HG03045 (cell line): ENCODE measurements at regions not wholly inside any gene's neighbourhood (a gene's known extent, or its start where the extent isn't known, plus 50 kb on each side); places are given as distances from the start of the nearest gene placed in this dataset.

Experiments
- ATAC-seq: cut with Tn5 transposase; IDR thresholded peaks from one replicate; pipeline ENCODE4 v1.9.1; 2021; ENCODE audit warnings: mild to moderate bottlenecking, moderate library complexity; ENCODE audit not compliant: unreplicated experiment

DNA sequence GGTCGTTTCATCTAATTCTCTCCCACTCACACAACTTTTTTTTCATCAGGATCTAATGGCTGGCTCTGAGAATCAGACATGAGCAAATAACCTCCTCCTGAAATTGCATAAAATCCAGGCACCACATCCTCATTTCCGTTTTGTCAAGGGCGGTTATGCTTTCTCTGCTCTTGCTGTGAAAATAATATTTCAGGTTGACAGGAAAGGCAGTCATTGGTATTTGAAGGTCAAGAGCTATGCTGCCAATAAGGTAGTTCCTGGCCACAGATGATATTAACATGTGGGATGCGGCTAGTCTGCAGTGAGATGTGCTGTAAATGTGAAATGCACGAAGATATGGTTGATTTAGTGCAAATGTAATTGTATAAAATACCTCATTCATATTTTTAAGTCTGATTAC, 870.2 kb upstream of the TMEM132C start:
- no peak for ATAC-seq

DNA sequence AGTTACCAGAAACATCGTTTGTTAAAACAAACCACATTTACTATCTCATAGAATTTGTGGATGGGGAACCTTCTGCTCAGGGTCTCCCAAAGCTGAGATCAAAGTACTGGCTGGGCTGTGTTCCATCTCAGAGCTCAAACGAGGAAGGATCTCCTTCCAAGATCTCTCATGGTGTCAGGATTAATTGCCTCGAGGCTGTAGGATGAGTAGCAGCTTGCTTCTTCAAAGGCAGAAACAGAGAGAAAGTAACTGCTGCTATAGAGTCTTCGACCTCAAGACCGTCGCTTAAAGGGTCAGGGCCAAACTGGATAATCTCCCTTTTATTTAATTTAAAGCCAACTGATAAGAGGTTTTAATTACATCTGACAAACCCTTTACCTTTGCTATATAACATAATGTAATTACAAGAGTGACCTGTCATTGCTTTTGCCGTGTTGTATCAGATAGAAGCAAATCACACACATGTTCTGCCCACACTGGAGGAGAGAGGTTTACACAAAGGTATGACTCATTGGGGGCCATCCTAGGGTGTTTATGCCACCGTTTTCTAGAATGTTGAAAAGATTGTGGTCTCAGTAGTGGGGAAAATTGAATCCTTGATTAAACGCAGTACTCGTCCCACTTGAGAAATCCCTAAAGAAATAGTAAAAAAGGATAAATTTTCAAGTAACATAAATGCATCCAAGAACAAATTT, 868.8 kb upstream of the TMEM132C start:
- no peak for ATAC-seq

DNA sequence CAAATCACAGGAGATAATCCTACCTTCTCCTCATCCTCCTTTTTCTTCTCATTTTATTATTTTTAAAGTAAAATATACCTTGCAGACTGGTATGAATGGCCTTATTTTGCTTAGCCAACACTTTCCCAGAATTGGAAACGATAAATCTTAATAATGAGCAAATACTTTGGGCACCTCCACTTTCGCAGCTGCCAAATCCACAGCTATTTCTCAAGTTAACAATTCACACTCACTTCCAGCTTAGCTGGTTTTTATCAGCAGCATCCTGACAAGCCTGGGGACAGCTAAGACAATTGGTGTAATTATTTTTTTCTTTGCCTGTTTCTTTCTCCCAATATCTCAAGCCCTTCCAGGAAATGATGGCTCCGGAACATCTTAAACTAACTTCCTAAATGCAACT, 867.5 kb upstream of the TMEM132C start:
- ATAC-seq = no peak

DNA sequence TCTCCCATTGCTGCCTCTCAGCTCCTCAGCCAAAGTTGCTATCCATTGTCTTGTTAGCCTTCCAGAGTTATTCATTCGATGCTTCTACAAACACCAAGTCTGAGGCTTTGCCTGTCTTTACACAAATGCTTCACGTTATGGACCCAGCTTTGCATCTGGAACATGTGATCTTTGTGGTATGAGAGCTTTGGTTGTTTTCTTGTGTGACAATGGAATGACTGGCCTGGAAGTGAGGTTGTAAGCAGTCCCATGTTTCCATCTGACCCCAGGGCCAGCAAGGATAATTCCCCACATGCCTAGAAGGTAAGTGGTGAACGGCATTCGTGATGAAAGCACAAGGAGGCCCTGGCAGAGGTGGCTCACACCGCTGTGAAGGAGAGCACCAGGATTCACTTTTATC, 866.7 kb upstream of the TMEM132C start:
- ATAC-seq = no peak

- no peak for ATAC-seq
Measured at GRCh38 chr12:127401005-127401404, 866.0 kb upstream of the TMEM132C start.

- ATAC-seq = no peak
Measured at GRCh38 chr12:127401536-127401935, 865.4 kb upstream of the TMEM132C start.

DNA sequence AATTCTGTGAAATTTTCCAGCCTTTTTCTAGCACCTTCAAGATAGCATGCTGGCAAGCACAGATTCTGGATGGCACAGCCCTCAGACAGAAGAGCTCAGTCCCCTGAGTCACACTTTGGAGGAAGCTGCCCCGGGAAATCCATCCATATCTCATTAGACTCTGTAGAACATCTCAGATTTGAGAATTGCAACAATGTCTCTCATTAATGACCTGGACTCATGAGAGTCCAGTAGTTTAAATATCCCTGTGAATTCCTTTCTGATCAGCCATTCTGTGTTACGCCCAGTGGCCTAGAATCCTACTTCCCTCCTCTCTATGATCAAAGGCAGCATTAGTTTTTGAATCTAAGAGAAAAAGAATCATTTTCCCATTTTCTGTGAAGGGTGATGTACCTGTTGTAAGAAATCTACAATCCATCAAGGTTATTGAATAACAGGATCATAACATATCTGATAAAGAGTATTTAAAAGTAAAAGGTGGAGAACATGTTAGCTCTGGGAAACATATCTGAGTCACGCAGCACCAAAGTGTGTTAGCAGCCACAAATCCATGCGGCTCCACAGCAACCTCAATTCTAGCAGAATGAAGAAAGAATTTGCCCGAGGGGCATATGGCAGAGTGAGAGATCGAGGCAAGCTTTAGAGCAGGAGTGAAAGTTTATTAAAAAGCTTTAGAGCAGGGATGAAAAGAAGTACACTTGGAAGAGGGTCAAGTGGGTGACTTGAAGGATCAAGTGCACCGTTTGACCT, 855.6 kb upstream of the TMEM132C start:
- ATAC-seq = no peak

DNA sequence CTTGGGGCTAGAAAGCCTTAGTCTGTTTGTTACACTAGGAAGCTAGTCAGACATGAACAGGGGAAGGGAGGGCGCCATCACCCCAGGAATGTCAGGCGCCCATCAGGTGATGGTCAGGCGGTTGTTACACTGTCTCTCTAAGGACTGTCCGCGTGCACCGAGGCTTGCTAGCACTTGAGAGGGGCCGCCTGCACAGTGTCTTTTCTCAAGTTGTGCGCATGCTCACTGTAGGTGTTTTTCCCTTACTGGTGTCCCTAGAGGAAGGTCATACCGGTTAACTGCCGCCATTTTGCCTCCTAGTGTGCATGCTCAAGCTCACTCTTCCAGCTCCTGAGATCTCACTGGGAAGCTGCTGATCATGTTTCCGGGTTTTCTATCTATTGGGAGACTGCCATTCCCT, 855.0 kb upstream of the TMEM132C start:
- ATAC-seq = no peak

GRCh38 chr12:127412866-127413265, 854.1 kb upstream of the TMEM132C start:
- ATAC-seq = no peak

DNA sequence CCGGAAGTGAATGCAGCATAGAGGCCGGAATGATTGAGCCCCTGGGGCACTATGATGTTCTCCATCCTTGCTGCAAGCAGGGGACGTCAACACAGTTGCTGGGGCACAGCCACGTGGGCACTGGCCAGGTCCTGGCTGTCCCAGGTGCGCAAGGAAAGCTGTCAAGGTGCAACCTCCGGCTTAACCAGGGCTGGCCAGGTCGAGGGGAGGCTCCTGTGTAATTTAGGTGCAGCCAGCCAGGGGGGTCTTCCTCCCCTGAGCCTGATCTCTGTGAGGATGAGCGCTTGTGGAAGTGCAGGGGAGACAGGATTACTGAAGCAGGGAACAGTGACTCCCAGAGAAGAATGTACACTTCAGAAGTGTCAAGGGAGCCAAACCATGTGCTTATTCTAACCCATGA, 852.8 kb upstream of the TMEM132C start:
- no peak for ATAC-seq

- no peak for ATAC-seq
Measured at GRCh38 chr12:127414636-127415035, 852.3 kb upstream of the TMEM132C start.

GRCh38 chr12:127416796-127417195, 850.2 kb upstream of the TMEM132C start:
- ATAC-seq = no peak

GRCh38 chr12:127419111-127419510, 847.9 kb upstream of the TMEM132C start:
- ATAC-seq = no peak

- no peak for ATAC-seq
Measured at GRCh38 chr12:127421614-127422013, 845.4 kb upstream of the TMEM132C start.

DNA sequence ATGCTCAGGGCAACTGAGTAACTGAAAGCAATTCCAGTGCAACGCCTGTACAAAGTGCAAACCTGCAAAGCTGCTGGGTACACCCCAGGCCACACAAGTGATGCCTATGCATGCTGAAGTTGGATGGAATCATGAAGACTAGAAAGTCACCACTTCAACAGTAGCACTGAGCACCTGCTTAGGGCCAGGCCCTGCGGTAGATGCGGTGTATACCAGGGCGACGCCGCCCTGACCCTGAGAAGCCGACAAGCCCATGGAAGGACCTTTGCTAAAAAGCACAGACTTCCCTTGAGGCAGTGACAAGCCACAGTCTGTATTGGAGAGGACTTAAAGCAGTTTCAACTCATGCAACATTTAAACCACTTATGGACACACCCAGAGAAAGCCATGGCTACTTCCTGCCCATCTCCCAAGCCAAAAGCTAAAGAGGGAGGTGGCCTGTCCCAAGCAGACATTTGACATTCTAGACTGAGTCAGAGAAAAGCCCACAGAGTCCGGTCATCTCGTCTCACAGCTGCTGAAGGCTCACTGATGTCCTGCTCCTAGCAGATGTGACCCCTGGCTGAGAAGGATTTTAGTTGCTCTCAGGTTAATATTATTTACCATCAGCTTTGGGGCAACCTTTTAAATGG, 843.9 kb upstream of the TMEM132C start:
- ATAC-seq = no peak

DNA sequence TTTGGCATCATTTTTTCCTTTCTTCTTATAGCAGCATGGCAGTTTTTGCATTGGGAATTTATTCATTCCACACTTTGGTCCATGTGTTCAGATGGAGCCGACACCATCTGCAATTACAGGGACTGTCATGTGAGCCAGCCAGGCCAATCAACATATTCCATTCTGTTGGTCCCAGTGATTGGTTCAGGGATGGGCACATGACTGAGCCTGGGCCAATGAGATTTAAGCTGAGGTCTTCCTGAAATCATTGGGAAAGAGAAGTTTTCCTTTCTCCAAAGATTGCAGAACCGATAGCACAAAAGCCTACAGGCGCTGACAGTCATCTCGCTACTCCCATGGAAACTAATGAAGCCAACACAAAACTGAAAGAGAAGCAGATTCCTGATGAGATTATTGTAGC, 841.5 kb upstream of the TMEM132C start:
- ATAC-seq = no peak

- ATAC-seq = no peak
Measured at GRCh38 chr12:127428420-127428819, 838.5 kb upstream of the TMEM132C start.

DNA sequence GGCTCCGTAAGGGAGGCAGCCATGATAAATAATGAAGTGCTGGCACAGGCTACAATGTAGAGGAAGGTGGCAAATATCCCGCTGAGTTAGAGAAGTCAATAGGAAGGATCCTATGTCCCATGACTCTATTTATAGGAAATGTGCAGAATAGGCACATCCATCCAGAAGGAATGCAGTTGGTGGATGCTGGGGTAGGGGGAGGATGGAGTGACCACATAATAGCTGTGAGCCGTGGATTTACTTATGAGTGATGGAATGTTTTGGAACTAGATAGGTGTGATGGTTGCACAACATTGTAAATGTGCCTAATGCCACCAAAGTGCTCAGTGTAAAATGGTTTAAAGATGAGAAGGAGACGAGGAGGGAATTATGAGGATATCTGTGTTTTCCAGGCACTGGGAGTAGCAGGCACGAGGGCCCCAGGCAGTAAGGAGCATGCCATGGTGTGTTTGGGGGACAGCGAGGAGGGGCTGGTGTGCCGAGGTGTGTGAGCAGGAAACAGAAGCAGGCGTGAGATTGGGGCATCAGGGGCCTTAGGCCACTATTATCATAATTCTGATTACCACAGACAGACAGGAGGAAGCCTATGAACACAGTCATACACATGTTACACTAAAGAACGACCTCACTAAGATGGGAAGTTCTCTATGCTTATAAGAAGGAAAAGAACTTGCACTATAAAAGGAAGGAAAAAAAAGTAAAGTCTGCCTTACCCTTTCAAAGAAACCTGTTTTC, 837.3 kb upstream of the TMEM132C start:
- no peak for ATAC-seq

GRCh38 chr12:127430401-127430800, 836.6 kb upstream of the TMEM132C start:
- ATAC-seq = no peak

DNA sequence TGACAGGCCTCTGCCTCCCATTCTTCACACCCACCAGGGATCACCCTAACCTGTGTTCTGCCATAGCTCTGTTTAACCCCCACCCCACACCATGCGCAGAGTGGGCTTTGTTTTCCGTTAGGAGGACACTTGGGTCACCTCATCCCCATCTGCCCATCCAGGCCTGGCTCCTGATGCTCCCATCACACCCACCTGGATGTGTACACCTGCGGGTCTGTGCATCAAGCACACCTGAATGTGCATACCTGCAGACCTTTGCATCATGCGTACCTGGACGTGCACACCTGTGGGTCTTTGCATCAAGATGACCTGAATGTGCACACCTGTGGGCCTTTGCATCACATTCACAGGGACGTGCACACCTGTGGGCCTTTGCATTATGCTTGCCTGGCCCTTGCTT, 835.8 kb upstream of the TMEM132C start:
- no peak for ATAC-seq

GRCh38 chr12:127431594-127431993, 835.4 kb upstream of the TMEM132C start:
- ATAC-seq = no peak
